ENCODE measurements at regions not wholly inside any gene's neighbourhood (a gene's known extent, or its start where the extent isn't known, plus 50 kb on each side); places are given as distances from the start of the nearest gene placed in this dataset.
"Not testable (repeated sequence)": the region's sequence is repeated elsewhere in the genome, so short reads cannot be mapped to it uniquely, and the experiment has no call there.

DNA sequence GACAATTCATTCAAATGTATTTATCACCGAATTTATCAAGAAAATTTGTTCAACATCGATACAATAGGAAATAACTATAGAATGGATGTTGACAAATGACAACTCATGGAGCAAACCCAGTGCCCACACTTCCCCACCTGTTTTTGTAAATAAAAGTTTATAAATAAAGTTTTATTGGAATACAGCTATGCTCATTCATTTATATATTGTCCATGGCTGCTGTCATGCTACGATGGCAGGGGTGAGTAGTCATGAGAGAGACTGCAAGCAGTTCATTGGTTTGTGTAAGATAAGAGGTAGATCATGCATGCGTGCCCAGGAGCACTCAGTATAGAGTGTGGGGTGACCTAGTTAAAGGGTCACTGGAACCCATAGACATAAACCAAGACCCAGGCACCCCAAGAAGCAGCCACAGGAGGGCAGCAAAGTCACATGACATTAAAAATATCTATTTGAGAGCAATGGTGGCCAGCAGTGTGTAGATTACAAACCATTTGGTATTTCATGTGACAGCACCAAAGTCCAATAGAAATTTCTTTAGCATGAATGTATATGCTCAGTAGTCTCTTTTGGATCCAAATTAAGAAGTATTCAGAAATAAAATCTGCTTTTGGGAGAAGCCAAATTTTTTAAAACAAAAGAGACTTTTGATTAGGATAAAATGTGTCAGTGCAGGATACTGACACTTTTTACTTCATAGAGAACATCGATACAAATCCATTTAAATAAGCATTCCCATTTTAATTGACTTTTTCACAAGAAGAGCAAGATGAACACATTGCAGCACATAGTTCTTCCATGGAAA, 794.8 kb downstream of the MCTP2 start:
- no peak for DNase-seq (ENCODE audit: low spot score)
- H3K4me1 Mint-ChIP-seq (ENCODE audit: low read depth) = no peaks in the 10 kb centered on the region
- H3K27ac Mint-ChIP-seq = no peak overlapping the region
- H3K36me3 Mint-ChIP-seq (ENCODE audit: low read depth) = no peaks in the 10 kb centered on the region
- H3K4me3 Mint-ChIP-seq = no peak overlapping the region
- no peaks in the 10 kb centered on the region for H3K9me3 Mint-ChIP-seq
- no peaks in the 10 kb centered on the region for H3K27me3 Mint-ChIP-seq (ENCODE audit: low read depth)

- Mint-ChIP-seq H3K27ac (no peak overlapping the region), H3K27me3 (ENCODE audit: low read depth) (no peaks in the 10 kb centered on the region), H3K4me3 (no peak overlapping the region), H3K36me3 (ENCODE audit: low read depth) (no peaks in the 10 kb centered on the region), H3K4me1 (ENCODE audit: low read depth) (no peaks in the 10 kb centered on the region), H3K9me3 (no peaks in the 10 kb centered on the region)
- no peak for DNase-seq (ENCODE audit: low spot score)
Observed at GRCh38 chr15:95027981-95028380, 796.6 kb downstream of the MCTP2 start.

DNA sequence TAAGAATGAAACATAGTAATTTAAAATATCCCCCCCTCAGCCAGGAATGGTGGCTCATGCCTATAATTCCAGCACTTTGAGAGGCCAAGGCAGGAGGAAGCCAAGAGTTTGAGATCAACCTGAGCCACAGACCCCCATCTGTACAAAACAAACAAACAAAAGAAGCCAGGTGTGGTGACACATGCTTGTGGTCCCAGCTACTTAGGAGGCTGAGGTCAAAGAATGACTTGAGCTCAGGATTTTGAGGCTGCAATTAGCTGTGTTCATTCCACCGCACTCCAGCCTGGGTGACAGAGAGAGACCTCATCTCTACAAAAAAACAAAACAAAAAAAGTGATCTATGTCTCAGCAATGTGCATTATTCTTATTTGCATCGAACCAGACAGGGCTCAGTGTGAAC, 800.8 kb downstream of the MCTP2 start:
- Mint-ChIP-seq H3K9me3 (no peaks in the 10 kb centered on the region), H3K4me3 (no peak overlapping the region), H3K27me3 (ENCODE audit: low read depth) (no peaks in the 10 kb centered on the region), H3K36me3 (ENCODE audit: low read depth) (no peaks in the 10 kb centered on the region), H3K4me1 (ENCODE audit: low read depth) (no peaks in the 10 kb centered on the region), H3K27ac (no peak overlapping the region)
- DNase-seq (ENCODE audit: low spot score) = no peak

DNA sequence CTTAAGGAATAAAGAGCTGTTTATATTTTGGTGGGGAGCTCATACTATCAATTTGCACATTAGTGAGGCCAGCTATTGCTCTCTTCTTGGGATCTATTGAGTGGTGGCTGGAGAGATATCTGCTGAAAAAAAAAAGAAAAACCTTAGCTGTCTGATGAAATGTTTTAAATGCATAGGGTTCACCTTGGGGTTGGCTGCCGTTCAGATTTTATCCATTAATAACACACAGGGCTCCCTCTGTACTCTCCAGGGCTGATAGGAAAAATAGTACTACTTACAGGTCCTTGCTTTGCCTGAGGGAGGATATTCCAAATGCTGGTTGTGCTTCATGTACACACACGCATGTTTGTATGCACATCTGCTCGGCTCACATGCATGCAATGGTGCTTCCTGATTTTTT, 803.7 kb downstream of the MCTP2 start:
- Mint-ChIP-seq H3K36me3 (ENCODE audit: low read depth) (no peaks in the 10 kb centered on the region), H3K4me1 (ENCODE audit: low read depth) (no peaks in the 10 kb centered on the region)

DNA sequence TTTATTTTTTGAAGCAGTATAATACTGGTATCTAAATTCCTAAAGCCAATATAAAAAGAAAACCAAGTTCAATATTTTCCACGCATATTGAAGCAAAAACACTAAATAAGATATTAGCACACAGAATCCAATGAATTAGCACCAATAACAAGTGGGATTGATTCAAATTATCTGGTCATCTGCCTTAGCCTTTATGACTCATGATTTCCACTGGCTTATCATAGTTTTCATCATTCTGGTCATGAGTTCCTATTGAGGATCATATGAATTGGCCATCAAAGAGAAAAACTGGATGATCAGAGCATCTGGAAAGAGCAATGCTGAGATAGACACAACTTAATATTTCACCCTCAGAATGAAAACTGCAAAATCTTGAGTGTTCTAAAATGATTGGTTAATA, 809.9 kb downstream of the MCTP2 start:
- no peaks in the 10 kb centered on the region for H3K4me1 Mint-ChIP-seq (ENCODE audit: low read depth)
- no peaks in the 10 kb centered on the region for H3K27me3 Mint-ChIP-seq (ENCODE audit: low read depth)
- H3K4me3 Mint-ChIP-seq = no peak overlapping the region
- H3K36me3 Mint-ChIP-seq (ENCODE audit: low read depth) = no peaks in the 10 kb centered on the region
- H3K27ac Mint-ChIP-seq = no peak overlapping the region
- DNase-seq (ENCODE audit: low spot score) = no peak
- no peaks in the 10 kb centered on the region for H3K9me3 Mint-ChIP-seq

More for the DNA sequence above, 803.7 kb downstream of the MCTP2 start:
- no peak for DNase-seq (ENCODE audit: low spot score)
- no peak overlapping the region for H3K27ac Mint-ChIP-seq
- H3K9me3 Mint-ChIP-seq = no peaks in the 10 kb centered on the region
- H3K27me3 Mint-ChIP-seq (ENCODE audit: low read depth) = no peaks in the 10 kb centered on the region
- H3K4me3 Mint-ChIP-seq = no peak overlapping the region

DNA sequence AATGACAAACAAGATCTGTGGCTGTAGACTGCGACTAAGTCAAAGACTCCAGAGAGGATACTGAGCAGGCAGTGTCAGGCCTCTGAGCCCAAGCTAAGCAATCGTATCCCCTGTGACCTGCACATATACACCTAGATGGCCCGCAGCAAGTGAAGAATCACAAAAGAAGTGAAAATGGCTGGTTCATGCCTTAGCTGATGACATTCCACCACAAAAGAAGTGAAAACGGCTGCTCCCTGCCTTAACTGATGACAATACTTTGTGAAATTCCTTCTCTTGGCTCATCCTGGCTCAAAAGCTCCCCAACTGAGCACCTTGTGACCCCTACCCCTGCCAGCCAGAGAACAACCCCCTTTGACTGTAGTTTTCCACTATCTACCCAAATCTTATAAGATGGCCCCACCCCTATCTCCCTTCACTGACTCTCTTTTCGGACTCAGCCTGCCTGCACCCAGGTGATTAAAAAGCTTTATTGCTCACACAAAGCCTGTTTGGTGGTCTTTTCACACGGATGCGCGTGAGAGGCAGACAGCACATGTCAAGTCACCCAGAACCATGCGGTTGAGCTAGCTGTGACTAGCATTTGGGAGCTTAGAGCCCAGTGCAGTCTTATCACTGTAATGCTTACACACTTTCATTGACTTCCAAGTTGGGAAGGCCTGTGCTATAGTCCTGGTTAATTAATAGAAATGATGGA, 812.0 kb downstream of the MCTP2 start:
- H3K9me3 Mint-ChIP-seq; H3K27ac Mint-ChIP-seq; H3K36me3 Mint-ChIP-seq (ENCODE audit: low read depth); H3K4me1 Mint-ChIP-seq (ENCODE audit: low read depth); H3K27me3 Mint-ChIP-seq (ENCODE audit: low read depth); DNase-seq (ENCODE audit: low spot score); H3K4me3 Mint-ChIP-seq: not testable (repeated sequence)

- no peaks in the 10 kb centered on the region for H3K4me1 Mint-ChIP-seq (ENCODE audit: low read depth)
- H3K36me3 Mint-ChIP-seq (ENCODE audit: low read depth) = no peaks in the 10 kb centered on the region
- no peak for DNase-seq (ENCODE audit: low spot score)
- peaks cover 7% of the 10 kb centered on the region for H3K9me3 Mint-ChIP-seq
- no peak overlapping the region for H3K4me3 Mint-ChIP-seq
- H3K27ac Mint-ChIP-seq = no peak overlapping the region
- H3K27me3 Mint-ChIP-seq (ENCODE audit: low read depth) = no peaks in the 10 kb centered on the region
Observed at GRCh38 chr15:95043933-95044313, 812.6 kb downstream of the MCTP2 start.

- no peaks in the 10 kb centered on the region for H3K36me3 Mint-ChIP-seq (ENCODE audit: low read depth)
- DNase-seq (ENCODE audit: low spot score) = no peak
- no peak overlapping the region for H3K27ac Mint-ChIP-seq
- peaks cover 16% of the 10 kb centered on the region for H3K9me3 Mint-ChIP-seq
- no peak overlapping the region for H3K4me3 Mint-ChIP-seq
- no peaks in the 10 kb centered on the region for H3K4me1 Mint-ChIP-seq (ENCODE audit: low read depth)
- H3K27me3 Mint-ChIP-seq (ENCODE audit: low read depth) = no peaks in the 10 kb centered on the region
Observed at GRCh38 chr15:95044745-95045417, 813.5 kb downstream of the MCTP2 start.

GRCh38 chr15:95051861-95052260, 820.5 kb downstream of the MCTP2 start:
- Mint-ChIP-seq H3K4me1 (ENCODE audit: low read depth) (no peaks in the 10 kb centered on the region), H3K27ac (no peak overlapping the region), H3K27me3 (ENCODE audit: low read depth) (no peaks in the 10 kb centered on the region), H3K4me3 (no peak overlapping the region), H3K9me3 (peaks cover 30% of the 10 kb centered on the region), H3K36me3 (ENCODE audit: low read depth) (no peaks in the 10 kb centered on the region)
- DNase-seq (ENCODE audit: low spot score) = no peak

GRCh38 chr15:95059346-95059905, 828.1 kb downstream of the MCTP2 start:
- no peak overlapping the region for H3K4me3 Mint-ChIP-seq
- no peak overlapping the region for H3K27ac Mint-ChIP-seq
- no peaks in the 10 kb centered on the region for H3K4me1 Mint-ChIP-seq (ENCODE audit: low read depth)
- no peaks in the 10 kb centered on the region for H3K36me3 Mint-ChIP-seq (ENCODE audit: low read depth)
- no peak for DNase-seq (ENCODE audit: low spot score)
- no peaks in the 10 kb centered on the region for H3K27me3 Mint-ChIP-seq (ENCODE audit: low read depth)
- peaks cover 35% of the 10 kb centered on the region for H3K9me3 Mint-ChIP-seq

GRCh38 chr15:95068701-95069521, 837.5 kb downstream of the MCTP2 start:
- no peaks in the 10 kb centered on the region for H3K27me3 Mint-ChIP-seq (ENCODE audit: low read depth)
- no peak overlapping the region for H3K27ac Mint-ChIP-seq
- H3K9me3 Mint-ChIP-seq = peaks cover 11% of the 10 kb centered on the region
- H3K4me3 Mint-ChIP-seq = no peak overlapping the region
- no peak for DNase-seq (ENCODE audit: low spot score)
- H3K36me3 Mint-ChIP-seq (ENCODE audit: low read depth) = no peaks in the 10 kb centered on the region
- no peaks in the 10 kb centered on the region for H3K4me1 Mint-ChIP-seq (ENCODE audit: low read depth)

GRCh38 chr15:95075792-95076677, 844.7 kb downstream of the MCTP2 start:
- Mint-ChIP-seq H3K9me3 (peaks cover 7% of the 10 kb centered on the region), H3K27ac (no peak overlapping the region), H3K4me1 (ENCODE audit: low read depth) (no peaks in the 10 kb centered on the region), H3K36me3 (ENCODE audit: low read depth) (no peaks in the 10 kb centered on the region), H3K4me3 (no peak overlapping the region), H3K27me3 (ENCODE audit: low read depth) (no peaks in the 10 kb centered on the region)
- no peak for DNase-seq (ENCODE audit: low spot score)

- Mint-ChIP-seq H3K4me3 (no peak overlapping the region), H3K9me3 (peaks cover 4% of the 10 kb centered on the region), H3K4me1 (ENCODE audit: low read depth) (no peaks in the 10 kb centered on the region), H3K36me3 (ENCODE audit: low read depth) (no peaks in the 10 kb centered on the region), H3K27me3 (ENCODE audit: low read depth) (no peaks in the 10 kb centered on the region), H3K27ac (no peak overlapping the region)
- DNase-seq (ENCODE audit: low spot score) = no peak
Observed at GRCh38 chr15:95076678-95076990, 845.3 kb downstream of the MCTP2 start.
